HG02623 (cell line): ENCODE measurements at regions not wholly inside any gene's neighbourhood (a gene's known extent, or its start where the extent isn't known, plus 50 kb on each side); places are given as distances from the start of the nearest gene placed in this dataset.
"Not testable (repeated sequence)": the region's sequence is repeated elsewhere in the genome, so short reads cannot be mapped to it uniquely, and the experiment has no call there.

Experiments used
- ATAC-seq: cut with Tn5 transposase; IDR thresholded peaks from one replicate; pipeline ENCODE4 v1.9.1; 2021; ENCODE audit warnings: moderate library complexity; ENCODE audit not compliant: unreplicated experiment

DNA sequence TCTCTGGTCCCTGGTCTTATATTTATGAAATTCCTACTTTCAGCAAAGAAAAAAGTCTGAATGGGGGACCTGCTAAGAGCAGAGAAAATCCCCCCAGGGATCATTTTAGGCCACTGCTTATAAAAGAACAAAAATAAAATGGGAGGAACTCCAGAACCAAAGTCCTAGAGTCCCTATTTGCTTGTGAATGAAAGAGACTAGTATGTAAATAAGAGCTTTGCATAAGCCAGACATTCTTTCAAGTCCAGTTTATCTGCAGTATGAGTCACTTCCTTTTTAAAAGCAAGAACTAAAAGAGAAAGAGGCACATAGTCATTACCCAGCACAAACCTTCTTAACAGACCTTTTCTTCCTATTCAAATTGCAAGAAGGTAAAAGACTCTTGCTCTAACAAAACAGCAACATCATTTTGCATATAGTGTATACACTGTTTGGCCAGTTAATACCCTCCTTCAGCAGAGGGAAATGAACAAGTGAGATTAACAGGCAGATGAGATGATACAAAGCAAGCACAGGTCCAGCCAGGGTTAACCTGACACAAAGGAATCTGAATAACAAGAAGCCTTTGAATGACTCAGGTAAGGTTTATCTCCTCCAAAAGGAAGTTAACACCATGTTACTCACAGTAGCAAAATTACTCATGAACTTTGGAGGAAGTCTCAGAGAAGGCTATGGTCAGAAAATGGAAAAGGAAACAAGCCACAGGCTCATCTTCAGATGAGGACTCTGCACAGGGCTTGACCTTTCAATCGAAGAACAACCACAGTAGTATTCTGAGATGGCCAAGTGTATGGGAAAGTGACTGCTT is 87.3 kb downstream of the PHLDA1 start:
- peak; percentile 96 for ATAC-seq

- no peak for ATAC-seq
These were observed 87.9 kb downstream of the PHLDA1 start for GRCh38 chr12:75943730-75944096.

DNA sequence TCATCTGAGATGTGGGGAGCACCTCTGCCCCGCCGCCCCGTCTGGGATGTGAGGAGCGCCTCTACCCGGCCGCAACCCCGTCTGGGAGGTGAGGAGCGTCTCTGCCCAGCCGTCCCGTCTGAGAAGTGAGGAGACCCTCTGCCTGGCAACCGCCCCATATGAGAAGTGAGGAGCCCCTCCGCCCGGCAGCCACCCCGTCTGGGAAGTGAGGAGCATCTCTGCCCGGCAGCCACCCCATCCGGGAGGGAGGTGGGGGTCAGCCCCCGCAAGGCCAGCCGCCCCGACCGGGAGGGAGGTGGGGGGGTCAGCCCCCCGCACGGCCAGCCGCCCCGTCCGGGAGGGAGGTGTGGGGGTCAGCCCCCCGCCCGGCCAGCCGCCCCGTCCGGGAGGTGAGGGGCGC is 89.9 kb downstream of the PHLDA1 start:
- ATAC-seq = not testable (repeated sequence)

DNA sequence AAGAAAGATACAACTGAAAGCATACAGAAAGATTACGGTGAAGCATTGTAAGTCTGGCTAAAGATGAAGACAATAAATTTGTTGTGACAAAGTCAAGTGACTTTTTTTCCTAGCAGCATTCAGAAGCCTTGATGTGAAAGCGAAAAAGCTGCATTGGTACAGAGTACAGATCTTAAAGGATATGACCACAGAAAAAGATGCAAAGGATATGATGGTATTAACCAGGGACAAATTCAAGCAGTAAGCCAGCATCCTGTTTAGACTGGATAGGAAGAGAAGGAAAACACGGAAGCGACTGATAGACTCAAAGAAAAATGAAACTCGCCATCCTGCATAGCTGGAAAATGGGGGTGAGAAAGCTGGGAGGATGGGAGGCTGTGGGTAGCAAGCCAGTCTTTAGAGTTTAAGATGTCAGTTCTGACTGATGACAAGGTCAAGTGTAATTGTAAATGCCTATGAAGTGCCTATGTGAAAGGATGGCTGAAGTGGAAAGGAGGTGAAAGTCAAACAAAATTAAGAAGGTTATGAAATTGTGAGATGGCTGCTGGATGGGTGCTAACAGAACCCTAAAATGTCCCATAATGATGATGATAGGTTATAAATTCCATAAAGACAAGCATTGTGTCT is 92.4 kb downstream of the PHLDA1 start:
- no peak for ATAC-seq

- ATAC-seq = no peak
These were observed 93.4 kb downstream of the PHLDA1 start for GRCh38 chr12:75938189-75938588.

DNA sequence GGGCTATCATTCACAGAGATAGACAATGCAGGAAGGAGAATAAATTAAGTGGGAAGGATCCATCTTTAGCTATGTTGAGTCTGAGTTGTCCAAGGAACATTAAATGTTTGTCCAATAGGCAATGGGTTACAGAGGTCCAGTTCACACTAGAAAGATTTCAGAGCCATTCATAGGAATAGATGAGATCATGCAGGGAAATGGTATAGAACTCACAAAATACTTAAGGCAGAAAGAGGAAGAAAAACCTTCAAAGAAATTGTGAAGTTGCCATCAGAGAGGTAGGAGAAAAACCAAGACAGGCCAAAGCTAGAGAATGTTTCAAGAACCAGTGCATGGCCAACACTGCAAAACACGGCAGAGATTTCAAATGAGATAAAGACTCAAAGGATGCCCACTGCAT is 94.1 kb downstream of the PHLDA1 start:
- no peak for ATAC-seq

DNA sequence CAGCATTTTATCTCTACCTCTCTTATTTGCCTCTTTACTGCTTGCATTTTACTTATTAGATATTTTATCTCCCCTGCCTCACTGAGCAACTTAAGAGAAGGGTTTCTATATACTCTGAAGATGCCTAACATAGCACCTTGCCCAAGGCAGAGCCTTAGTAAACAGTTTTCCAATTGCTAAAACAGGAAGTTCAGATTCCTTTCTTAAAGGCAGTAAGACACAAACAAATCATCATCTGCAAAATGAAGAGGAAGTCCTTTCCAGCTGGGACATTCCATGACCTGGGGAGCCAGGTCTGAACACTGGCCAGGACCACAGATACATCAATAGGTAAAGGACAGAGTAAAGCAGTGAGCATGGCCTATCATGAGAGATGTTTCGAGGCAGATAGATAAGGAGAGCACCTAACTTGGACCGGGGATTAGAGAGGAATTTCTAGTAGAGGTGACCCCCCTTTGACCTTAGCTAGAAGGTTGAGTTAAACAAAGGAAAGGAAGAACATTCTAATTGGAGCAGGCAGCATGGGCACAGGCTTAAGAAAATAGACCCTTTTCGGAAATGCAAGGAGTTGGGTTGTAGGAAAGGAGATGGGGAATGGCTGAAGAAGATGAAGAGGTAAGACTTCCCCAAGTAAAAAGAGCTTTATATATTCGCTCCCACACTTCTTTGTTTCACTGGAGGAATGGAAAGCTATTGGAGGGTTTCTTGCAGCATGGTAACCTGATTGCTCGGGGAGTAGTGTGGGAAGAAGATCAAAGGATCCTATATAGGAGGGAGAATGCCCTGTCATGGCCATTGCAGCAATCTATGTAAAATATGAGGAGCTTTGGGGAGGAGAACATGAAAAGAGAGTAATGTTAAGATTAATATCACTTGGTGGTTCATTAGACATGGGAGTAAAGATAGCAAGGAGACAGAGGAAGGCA is 94.8 kb downstream of the PHLDA1 start:
- no peak for ATAC-seq

- no peak for ATAC-seq
These were observed 95.9 kb downstream of the PHLDA1 start for GRCh38 chr12:75935539-75936242.

DNA sequence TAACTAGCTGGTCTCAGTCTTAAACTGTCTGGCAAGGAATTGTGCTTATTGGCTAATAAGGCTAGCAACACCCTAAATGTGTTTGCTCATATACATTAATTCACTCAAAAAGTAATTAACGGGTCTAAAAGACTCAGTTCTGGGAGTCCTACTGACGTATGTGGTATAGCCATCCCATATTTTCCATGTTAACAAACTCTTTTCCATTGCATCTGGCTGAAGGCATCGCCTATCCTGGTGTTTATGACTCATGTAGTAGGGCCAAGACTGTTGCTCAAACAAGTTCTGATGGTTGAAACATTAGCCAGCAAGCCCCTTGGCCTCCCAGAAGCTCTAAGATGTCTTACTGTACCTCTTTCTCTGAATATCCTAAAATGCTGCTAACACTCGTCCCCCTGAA is 98.5 kb downstream of the PHLDA1 start:
- ATAC-seq = no peak

GRCh38 chr12:75932241-75932640 is 99.3 kb downstream of the PHLDA1 start:
- ATAC-seq = no peak

- ATAC-seq = no peak
These were observed 107.5 kb downstream of the PHLDA1 start for GRCh38 chr12:75923964-75924666.

- ATAC-seq = no peak
These were observed 108.5 kb downstream of the PHLDA1 start for GRCh38 chr12:75922944-75923642.

- ATAC-seq = no peak
These were observed 109.8 kb downstream of the PHLDA1 start for GRCh38 chr12:75921622-75922289.

- no peak for ATAC-seq
These were observed 113.9 kb downstream of the PHLDA1 start for GRCh38 chr12:75917715-75918114.

DNA sequence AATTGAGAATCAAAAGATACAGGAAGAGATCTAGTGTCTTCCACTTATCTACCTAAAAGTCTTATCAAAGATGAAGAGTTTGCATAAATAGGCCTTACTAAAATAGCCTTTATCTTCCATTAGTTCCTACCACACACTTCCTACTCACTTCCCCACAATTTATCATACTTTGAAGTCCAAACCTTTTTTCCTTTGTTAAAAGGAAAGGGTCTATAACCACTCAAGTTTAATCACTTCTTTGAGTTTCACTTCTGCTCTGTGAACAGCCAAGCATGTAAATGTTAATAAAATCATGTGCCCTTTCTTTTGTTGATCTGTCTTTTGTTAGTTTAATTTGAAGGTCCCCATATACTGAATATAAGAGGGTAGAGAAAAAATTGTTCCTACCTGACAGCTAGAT is 114.5 kb downstream of the PHLDA1 start:
- peak; percentile 56 for ATAC-seq

DNA sequence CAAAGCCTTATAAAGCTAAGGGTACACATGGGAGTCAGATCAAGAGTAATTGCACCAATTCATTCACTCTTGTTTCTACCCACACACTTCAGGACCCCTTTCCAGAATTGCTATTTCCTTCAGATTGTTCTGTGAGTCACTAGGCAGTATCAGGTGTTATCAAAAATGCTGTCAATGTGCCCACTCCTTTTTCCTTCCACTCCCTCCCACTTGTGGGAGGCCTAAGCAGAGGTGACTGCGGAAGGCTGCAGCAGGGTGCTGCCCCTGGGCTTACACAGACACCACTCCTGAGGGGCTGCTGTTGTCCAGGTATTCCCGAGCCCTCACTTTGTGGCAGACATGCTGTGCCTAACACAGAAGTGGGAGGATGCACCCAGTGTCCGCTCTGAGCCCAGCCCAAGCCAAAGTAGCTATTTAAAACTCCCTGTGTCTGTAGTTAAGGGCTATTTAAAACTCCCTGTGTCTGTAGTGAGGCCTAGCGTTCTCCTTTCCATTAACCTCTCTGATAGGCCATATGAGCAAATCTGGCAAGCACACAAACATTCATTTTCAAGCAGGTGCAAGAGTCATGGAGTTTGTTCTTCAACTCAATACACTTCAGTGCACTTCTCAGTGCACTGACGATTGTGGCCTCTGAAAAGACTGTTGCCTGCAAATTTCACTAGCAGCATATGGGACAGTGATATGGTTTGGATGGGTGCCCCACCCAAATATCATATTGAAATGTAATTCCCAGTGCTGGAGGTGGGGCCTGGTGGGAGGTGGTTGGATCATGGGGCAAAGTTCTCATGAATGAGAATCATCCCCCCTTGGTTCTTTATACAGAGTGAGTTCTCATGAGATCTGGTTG is 117.8 kb downstream of the PHLDA1 start:
- ATAC-seq = no peak

DNA sequence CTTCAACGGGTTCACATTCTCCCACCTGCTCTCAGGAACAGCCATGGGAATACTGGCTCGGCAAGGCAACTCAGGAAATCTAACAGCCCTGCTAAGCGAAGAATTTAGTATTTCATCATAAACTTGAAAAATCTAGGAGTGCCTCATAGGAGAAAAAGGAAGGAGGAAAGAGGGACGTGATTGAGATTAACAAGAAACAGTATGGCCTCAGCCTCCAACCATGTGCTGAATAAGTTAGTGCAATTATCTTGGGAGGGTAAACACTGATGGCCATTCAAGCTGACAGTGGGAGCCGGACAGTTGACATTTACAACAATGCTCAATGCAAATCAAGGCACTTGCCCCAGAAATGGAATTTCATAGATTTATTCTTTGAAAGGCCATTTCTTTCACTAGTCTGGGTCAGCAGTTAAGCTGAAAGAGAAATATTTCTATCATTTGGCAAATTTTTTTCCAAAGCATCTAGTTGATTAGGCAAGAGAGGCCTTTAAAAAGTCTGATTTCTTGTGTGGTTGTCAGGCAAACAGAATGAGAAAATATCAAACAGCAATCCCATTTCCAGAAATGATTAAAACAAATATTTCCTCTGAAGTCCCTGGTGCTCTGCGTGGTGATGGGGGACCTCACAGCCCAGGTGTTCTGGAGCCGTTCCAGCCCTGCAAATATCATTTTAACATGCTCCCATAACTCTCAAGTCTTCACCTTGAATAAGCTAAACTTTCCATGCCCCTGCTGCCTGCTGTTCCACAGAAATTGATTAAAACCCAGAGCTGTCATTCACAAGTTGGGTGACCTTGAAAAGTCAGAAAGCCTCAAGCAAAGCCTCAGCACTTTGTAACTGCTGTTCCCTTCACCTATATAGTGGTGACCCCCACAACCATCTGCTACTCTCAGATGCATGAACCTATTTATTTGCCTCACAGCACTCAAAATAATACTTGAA is 121.6 kb downstream of the PHLDA1 start:
- ATAC-seq = no peak
